ENCODE measurements at regions not wholly inside any gene's neighbourhood (a gene's known extent, or its start where the extent isn't known, plus 50 kb on each side); places are given as distances from the start of the nearest gene placed in this dataset.

DNA sequence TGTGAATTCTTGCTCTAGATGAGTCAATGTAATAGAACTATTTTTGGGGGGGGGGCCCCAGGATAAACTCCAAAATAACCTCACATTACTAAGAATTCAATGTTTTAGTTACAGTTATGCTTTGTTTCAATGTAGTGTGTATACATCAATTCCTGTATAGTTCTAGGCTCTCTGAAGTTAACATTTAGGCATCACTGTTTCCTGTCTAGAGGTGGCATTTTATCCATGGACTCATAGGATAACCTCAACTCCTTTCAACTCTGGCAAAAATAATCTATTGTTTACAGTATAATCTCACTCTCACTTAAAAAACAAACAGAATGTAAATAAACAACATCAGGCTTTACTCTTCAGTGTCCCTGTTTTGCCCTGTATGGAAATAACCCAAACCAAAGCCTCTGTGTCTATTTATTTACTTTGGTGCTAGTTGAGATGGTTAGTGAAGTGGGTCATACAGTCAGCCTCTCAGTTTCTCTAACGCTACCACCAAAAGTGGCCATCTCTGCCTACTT is 79.3 kb upstream of the MMADHC start:
- H3K14ac ChIP-seq (ENCODE audit: insufficient read depth, low read length): no peak overlapping the region
- H3K79me2 ChIP-seq (ENCODE audit: insufficient read depth, low read length): no peaks in the 10 kb centered on the region
- no peaks in the 10 kb centered on the region for H3K23me2 ChIP-seq (ENCODE audit: insufficient read length, low read depth, low read length, poor library complexity, severe bottlenecking)
- H4K5ac ChIP-seq (ENCODE audit: insufficient read length, low read depth, low read length): no peak overlapping the region
- peaks cover 0 to 4% of the 10 kb centered on the region in 2 experiments; a peak in 1 of 5 replicates for H3K9me3 Mint-ChIP-seq
- H3K4me1 ChIP-seq (ENCODE audit: insufficient read depth, low read length): no peaks in the 10 kb centered on the region
- H3K9me3 ChIP-seq (ENCODE audit: control insufficient read depth, low read depth, low read length): no peaks in the 10 kb centered on the region
- no peak overlapping the region for H2BK120ac ChIP-seq (ENCODE audit: low read depth, low read length, poor library complexity, severe bottlenecking)
- no peaks in the 10 kb centered on the region for H4K20me1 ChIP-seq (ENCODE audit: control insufficient read depth, insufficient read depth, insufficient read length)
- no peaks in the 10 kb centered on the region for H3K36me3 Mint-ChIP-seq (ENCODE audit: insufficient read depth in 1 of 3, low read depth in 3 of 3)
- peak overlapping the region in 1 of 3 experiments; percentile 80; a peak in 2 of 7 replicates for H3K27ac Mint-ChIP-seq
- no peak overlapping the region for H2AK5ac ChIP-seq (ENCODE audit: insufficient read length, low read length)
- H3K4me3 Mint-ChIP-seq: no peak overlapping the region
- no peak overlapping the region for H2BK12ac ChIP-seq (ENCODE audit: insufficient read length, low read depth, low read length)
- no peak for DNase-seq
- H3K27me3 ChIP-seq (ENCODE audit: insufficient read depth, low read length): no peaks in the 10 kb centered on the region
- no peaks in the 10 kb centered on the region for H3K27me3 Mint-ChIP-seq (ENCODE audit: low read depth)
- H3K27ac ChIP-seq (ENCODE audit: insufficient read length, low read depth, low read length): no peak overlapping the region
- peaks cover 9 to 11% of the 10 kb centered on the region in 2 experiments for H3K4me1 Mint-ChIP-seq
- H3K4me2 ChIP-seq (ENCODE audit: insufficient read depth, insufficient read length, low read length): no peak overlapping the region
- H2BK5ac ChIP-seq (ENCODE audit: insufficient read length, low read length): no peak overlapping the region
- no peak overlapping the region for H3T11ph ChIP-seq (ENCODE audit: low read length)
- no CpG with 5 or more reads among the region's 1 CpG for WGBS (ENCODE audit: extremely low coverage, insufficient read length, low lambda C conversion rate)
- no peak overlapping the region for H3K56ac ChIP-seq (ENCODE audit: insufficient read length, low read depth, low read length)
- H3K23ac ChIP-seq (ENCODE audit: insufficient read length, low read depth, low read length): no peak overlapping the region
- H2AFZ ChIP-seq (ENCODE audit: low read length): no peak overlapping the region
- H2BK20ac ChIP-seq (ENCODE audit: low read depth, low read length, poor library complexity, severe bottlenecking): no peak overlapping the region
- no peak overlapping the region for H3K9ac ChIP-seq (ENCODE audit: extremely low read depth, insufficient read length, low read length)
- H4K8ac ChIP-seq (replicated peaks; ENCODE audit: insufficient read length, low read depth, low read length): no peak overlapping the region
- H3K18ac ChIP-seq (ENCODE audit: insufficient read length, low read depth, low read length): no peak overlapping the region
- H3K4ac ChIP-seq (ENCODE audit: low read depth, low read length): no peak overlapping the region
- H3K79me1 ChIP-seq (ENCODE audit: insufficient read depth, low read depth, low read length, poor library complexity, severe bottlenecking): no peaks in the 10 kb centered on the region
- TF ChIP-seq, protein P1, sequence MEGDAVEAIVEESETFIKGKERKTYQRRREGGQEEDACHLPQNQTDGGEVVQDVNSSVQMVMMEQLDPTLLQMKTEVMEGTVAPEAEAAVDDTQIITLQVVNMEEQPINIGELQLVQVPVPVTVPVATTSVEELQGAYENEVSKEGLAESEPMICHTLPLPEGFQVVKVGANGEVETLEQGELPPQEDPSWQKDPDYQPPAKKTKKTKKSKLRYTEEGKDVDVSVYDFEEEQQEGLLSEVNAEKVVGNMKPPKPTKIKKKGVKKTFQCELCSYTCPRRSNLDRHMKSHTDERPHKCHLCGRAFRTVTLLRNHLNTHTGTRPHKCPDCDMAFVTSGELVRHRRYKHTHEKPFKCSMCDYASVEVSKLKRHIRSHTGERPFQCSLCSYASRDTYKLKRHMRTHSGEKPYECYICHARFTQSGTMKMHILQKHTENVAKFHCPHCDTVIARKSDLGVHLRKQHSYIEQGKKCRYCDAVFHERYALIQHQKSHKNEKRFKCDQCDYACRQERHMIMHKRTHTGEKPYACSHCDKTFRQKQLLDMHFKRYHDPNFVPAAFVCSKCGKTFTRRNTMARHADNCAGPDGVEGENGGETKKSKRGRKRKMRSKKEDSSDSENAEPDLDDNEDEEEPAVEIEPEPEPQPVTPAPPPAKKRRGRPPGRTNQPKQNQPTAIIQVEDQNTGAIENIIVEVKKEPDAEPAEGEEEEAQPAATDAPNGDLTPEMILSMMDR (conservative IDR thresholded peaks at IDR 0.05): no peak
- no peak overlapping the region for H2BK15ac ChIP-seq (ENCODE audit: low read depth, low read length)
- H4K91ac ChIP-seq (ENCODE audit: insufficient read length, low read depth, low read length): no peak overlapping the region
